Parathyroid adenoma (tissue), 2 donors: ENCODE measurements at regions not wholly inside any gene's neighbourhood (a gene's known extent, or its start where the extent isn't known, plus 50 kb on each side); places are given as distances from the start of the nearest gene placed in this dataset.

Experiments used
- H2AFZ ChIP-seq: fragments of 300-600 bp; sonication (generic); one replicate; pipeline ENCODE4 v1.7.0; 2017; ENCODE audit warnings: antibody characterized with exemption, mild to moderate bottlenecking
- H3K27ac ChIP-seq: fragments of 300-600 bp; sonication (generic); one replicate; pipeline ENCODE4 v1.7.0; 2017
- H3K27me3 ChIP-seq: fragments of 300-600 bp; sonication (generic); one replicate; pipeline ENCODE4 v1.7.0; 2017; ENCODE audit warnings: low read length; ENCODE audit not compliant: control insufficient read depth, insufficient read depth
- H3K36me3 ChIP-seq: fragments of 300-600 bp; sonication (generic); one replicate; pipeline ENCODE4 v1.7.0; 2017; ENCODE audit warnings: low read length; ENCODE audit not compliant: control insufficient read depth, insufficient read depth
- H3K4me1 ChIP-seq: fragments of 300-600 bp; sonication (generic); one replicate; pipeline ENCODE4 v1.7.0; 2017; ENCODE audit warnings: control low read depth
- H3K4me2 ChIP-seq: fragments of 300-600 bp; sonication (generic); one replicate; pipeline ENCODE4 v1.7.0; 2017; ENCODE audit warnings: low read length
- H3K4me3 ChIP-seq: fragments of 300-600 bp; sonication (generic); one replicate; pipeline ENCODE4 v1.7.0; 2017; ENCODE audit warnings: low read depth, low read length
- H3K79me2 ChIP-seq: fragments of 300-600 bp; sonication (generic); one replicate; pipeline ENCODE4 v1.7.0; 2017; ENCODE audit warnings: control low read depth
- H3K9ac ChIP-seq: fragments of 300-600 bp; sonication (generic); one replicate; pipeline ENCODE4 v1.7.0; 2017; ENCODE audit warnings: mild to moderate bottlenecking
- H3K9me3 ChIP-seq: fragments of 300-600 bp; sonication (generic); one replicate; pipeline ENCODE4 v1.7.0; 2017; ENCODE audit warnings: low read length; ENCODE audit not compliant: control insufficient read depth
- TF ChIP-seq, protein P1 (sequence below): fragments of 300-600 bp; sonication (generic); IDR thresholded peaks from one replicate; pipeline ENCODE4 v1.7.0; 2017; ENCODE audit warnings: antibody characterized with exemption, mild to moderate bottlenecking
- donor health status: primary hyperparathyroidism.

GRCh38 chr12:30500532-30500931 lies 195.1 kb downstream of the IPO8 start:
- H2AFZ ChIP-seq, result no peak overlapping the region
- H3K36me3 ChIP-seq, result no peaks in the 10 kb centered on the region
- no peak overlapping the region for H3K9ac ChIP-seq
- no peak overlapping the region for H3K4me3 ChIP-seq
- H3K27ac ChIP-seq, result no peak overlapping the region
- H3K79me2 ChIP-seq, result no peaks in the 10 kb centered on the region
- no peak overlapping the region for H3K4me2 ChIP-seq
- H3K27me3 ChIP-seq, result no peaks in the 10 kb centered on the region
- H3K9me3 ChIP-seq, result no peaks in the 10 kb centered on the region
- no peaks in the 10 kb centered on the region for H3K4me1 ChIP-seq
- TF ChIP-seq, protein P1, sequence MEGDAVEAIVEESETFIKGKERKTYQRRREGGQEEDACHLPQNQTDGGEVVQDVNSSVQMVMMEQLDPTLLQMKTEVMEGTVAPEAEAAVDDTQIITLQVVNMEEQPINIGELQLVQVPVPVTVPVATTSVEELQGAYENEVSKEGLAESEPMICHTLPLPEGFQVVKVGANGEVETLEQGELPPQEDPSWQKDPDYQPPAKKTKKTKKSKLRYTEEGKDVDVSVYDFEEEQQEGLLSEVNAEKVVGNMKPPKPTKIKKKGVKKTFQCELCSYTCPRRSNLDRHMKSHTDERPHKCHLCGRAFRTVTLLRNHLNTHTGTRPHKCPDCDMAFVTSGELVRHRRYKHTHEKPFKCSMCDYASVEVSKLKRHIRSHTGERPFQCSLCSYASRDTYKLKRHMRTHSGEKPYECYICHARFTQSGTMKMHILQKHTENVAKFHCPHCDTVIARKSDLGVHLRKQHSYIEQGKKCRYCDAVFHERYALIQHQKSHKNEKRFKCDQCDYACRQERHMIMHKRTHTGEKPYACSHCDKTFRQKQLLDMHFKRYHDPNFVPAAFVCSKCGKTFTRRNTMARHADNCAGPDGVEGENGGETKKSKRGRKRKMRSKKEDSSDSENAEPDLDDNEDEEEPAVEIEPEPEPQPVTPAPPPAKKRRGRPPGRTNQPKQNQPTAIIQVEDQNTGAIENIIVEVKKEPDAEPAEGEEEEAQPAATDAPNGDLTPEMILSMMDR, result no peak

DNA sequence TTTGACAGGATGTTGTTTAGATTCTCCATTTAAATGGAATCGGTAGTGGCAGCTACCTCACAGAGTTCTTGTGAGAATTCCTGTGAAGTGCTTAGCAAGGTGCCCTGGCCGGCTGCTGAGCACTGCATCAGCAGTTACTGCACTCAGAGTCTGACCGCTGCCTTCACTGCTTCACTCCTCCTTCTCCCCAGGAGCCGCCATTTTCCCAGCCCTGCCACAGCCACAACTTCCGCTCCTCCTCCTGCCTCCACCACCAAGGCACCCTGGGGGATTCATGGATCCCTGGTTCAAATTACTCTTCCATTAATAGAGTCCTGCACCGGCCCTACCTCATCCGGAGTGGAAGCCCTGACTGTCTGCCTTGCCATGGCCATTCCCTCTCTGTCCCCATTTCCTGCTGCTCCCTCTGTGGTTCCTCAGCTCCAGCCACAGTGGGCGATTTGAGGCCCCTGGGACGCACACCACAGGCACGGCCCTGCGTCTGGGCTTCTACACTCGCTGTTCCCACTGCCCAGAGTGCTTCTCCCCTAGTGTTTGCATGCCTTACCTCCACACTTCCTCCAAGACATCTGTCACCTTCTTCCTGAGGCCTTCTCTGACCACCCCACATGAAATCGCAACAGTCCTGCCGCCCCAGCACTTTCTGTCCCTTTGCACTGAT lies 210.3 kb downstream of the IPO8 start:
- no peak overlapping the region for H3K4me3 ChIP-seq
- no peak overlapping the region for H2AFZ ChIP-seq
- H3K27ac ChIP-seq, result no peak overlapping the region
- TF ChIP-seq, protein P1, result no peak
- no peaks in the 10 kb centered on the region for H3K36me3 ChIP-seq
- H3K9ac ChIP-seq, result no peak overlapping the region
- no peaks in the 10 kb centered on the region for H3K9me3 ChIP-seq
- H3K79me2 ChIP-seq, result no peaks in the 10 kb centered on the region
- H3K4me1 ChIP-seq, result no peaks in the 10 kb centered on the region
- H3K4me2 ChIP-seq, result no peak overlapping the region
- no peaks in the 10 kb centered on the region for H3K27me3 ChIP-seq

DNA sequence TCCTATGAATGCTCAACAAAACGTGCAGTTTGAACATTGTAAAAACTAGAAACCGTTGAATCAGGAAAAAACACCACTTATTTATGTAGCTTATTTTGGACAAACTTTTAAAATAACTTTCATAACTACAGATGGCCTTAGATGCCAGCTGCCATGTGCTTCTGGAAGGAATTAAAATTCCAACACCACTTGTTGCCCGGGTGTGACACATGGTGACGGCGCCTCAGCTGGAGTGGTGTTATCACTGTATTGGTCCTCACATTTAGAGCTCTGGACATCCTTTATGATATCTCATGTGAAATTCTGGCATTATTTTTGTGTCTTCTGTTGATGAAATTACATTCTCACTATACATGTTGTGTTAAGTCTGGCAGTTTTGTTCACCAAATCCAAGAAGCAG lies 211.0 kb downstream of the IPO8 start:
- no peaks in the 10 kb centered on the region for H3K4me1 ChIP-seq
- H3K9me3 ChIP-seq, result no peaks in the 10 kb centered on the region
- no peak overlapping the region for H2AFZ ChIP-seq
- no peak overlapping the region for H3K4me2 ChIP-seq
- no peaks in the 10 kb centered on the region for H3K79me2 ChIP-seq
- H3K4me3 ChIP-seq, result no peak overlapping the region
- no peaks in the 10 kb centered on the region for H3K27me3 ChIP-seq
- TF ChIP-seq, protein P1, result no peak
- H3K27ac ChIP-seq, result no peak overlapping the region
- H3K9ac ChIP-seq, result no peak overlapping the region
- H3K36me3 ChIP-seq, result no peaks in the 10 kb centered on the region

DNA sequence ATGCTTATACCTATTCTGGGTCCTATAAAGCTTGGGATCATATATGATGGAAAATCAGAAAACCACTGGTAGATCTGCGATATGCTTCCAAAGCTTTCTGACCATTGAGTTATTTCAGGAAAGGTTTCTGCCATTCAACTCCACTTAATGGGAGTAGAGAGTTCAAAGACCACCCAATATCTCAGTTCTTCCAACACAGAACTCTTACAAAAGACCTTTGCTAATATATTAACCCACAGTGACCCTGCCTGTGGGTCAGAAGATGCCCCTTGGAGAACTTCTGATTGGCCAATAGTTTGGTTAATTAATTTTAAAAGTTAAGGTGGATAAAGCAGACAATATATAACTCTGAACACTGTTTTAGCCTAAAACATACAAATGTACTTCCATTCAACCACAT lies 213.0 kb downstream of the IPO8 start:
- Histone ChIP-seq H3K9ac (no peak overlapping the region), H3K27me3 (no peaks in the 10 kb centered on the region), H3K79me2 (no peaks in the 10 kb centered on the region), H3K36me3 (no peaks in the 10 kb centered on the region), H3K4me2 (no peak overlapping the region), H3K4me3 (no peak overlapping the region), H3K27ac (no peak overlapping the region), H3K9me3 (no peaks in the 10 kb centered on the region), H3K4me1 (no peaks in the 10 kb centered on the region), H2AFZ (no peak overlapping the region)
- TF ChIP-seq, protein P1, result no peak

- Histone ChIP-seq H3K27me3 (no peaks in the 10 kb centered on the region), H3K4me2 (no peak overlapping the region), H3K4me3 (no peak overlapping the region), H3K4me1 (no peaks in the 10 kb centered on the region), H3K9ac (no peak overlapping the region), H3K27ac (no peak overlapping the region), H3K79me2 (no peaks in the 10 kb centered on the region), H3K36me3 (no peaks in the 10 kb centered on the region), H3K9me3 (no peaks in the 10 kb centered on the region), H2AFZ (no peak overlapping the region)
- TF ChIP-seq, protein P1, result no peak
Observed at GRCh38 chr12:30473274-30473673, 222.4 kb downstream of the IPO8 start.
